Upper lobe of left lung (tissue), 6 donors: ENCODE measurements at regions not wholly inside any gene's neighbourhood (a gene's known extent, or its start where the extent isn't known, plus 50 kb on each side); places are given as distances from the start of the nearest gene placed in this dataset.
A peak's percentile ranks its signal among the peaks of the same experiment; 100 is the strongest.

Experiments
- ATAC-seq, 2 donors: fragments of 200-7000 bp; cut with Tn5 transposase; one replicate each; pipeline ENCODE4 v1.9.1; 2022; ENCODE audit warnings: mild to moderate bottlenecking in 2 of 2, moderate library complexity in 2 of 2; ENCODE audit not compliant: low FRiP score in 2 of 2
- DNase-seq, 2 donors: peaks; one replicate each; pipeline ENCODE4 v3.0.0-alpha.2; 2019 to 2020
- H3K27ac ChIP-seq, 4 donors: fragments of 200-600 bp; sonication (generic); one replicate each; pipeline ENCODE4 v1.5.1; 2016 to 2019
- H3K27me3 ChIP-seq, 4 donors: fragments of 200-600 bp; sonication (generic); one replicate each; pipeline ENCODE4 v1.5.1; 2017 to 2019
- H3K36me3 ChIP-seq, 4 donors: fragments of 200-600 bp; sonication (generic); one replicate each; pipeline ENCODE4 v1.5.1; 2016 to 2019
- H3K4me1 ChIP-seq, 4 donors: fragments of 200-600 bp; sonication (generic); one replicate each; pipeline ENCODE4 v1.5.1; 2018 to 2019
- H3K4me3 ChIP-seq, 4 donors: fragments of 200-600 bp; sonication (generic); one replicate each; pipeline ENCODE4 v1.5.1; 2017 to 2019; ENCODE audit warnings: mild to moderate bottlenecking in 2 of 4, moderate library complexity in 1 of 4
- H3K9me3 ChIP-seq, 4 donors: fragments of 200-600 bp; sonication (generic); one replicate each; pipeline ENCODE4 v1.5.1; 2018 to 2019
- CTCF ChIP-seq, 6 experiments: fragments of 450-650 bp in 4 of 6; fragments of 200-600 bp in 2 of 6; sonication (generic) in 2 of 6; IDR thresholded peaks; one replicate each; pipeline ENCODE4 v1.5.1; 2016 to 2019; ENCODE audit warnings: antibody characterized with exemption in 6 of 6
- EP300 ChIP-seq, 4 donors: sonication (generic); formaldehyde crosslinking; IDR thresholded peaks; one replicate each; pipeline ENCODE4 v1.5.1; 2017; ENCODE audit warnings: antibody characterized with exemption in 4 of 4, control low read depth in 2 of 4
- POLR2A ChIP-seq, 4 donors: fragments of 450-650 bp; IDR thresholded peaks; one replicate each; pipeline ENCODE4 v1.5.1; 2016 to 2017; ENCODE audit warnings: antibody characterized with exemption in 4 of 4, mild to moderate bottlenecking in 2 of 4
- POLR2AphosphoS5 ChIP-seq, 2 donors: sonication (generic); formaldehyde crosslinking; IDR thresholded peaks; one replicate each; pipeline ENCODE4 v1.5.1; 2017; ENCODE audit warnings: antibody characterized with exemption in 2 of 2
- WGBS, 2 donors: methylation state at CpG; one replicate each; pipeline ENCODE4 v1.1.5; 2017 to 2018; 5-methylcytosine and 5-hydroxymethylcytosine counted together
- donor health status: DM: no; HTN: no; CAD: no; lungs with moderate emphysema.
- donor health status: DM: no; HTN: yes; CAD: no; lungs with severe emphysema.

GRCh38 chr10:131571346-131571745 lies 259.8 kb upstream of the TCERG1L start:
- peak in 1 of 2 donors; percentile 13 for DNase-seq
- Histone ChIP-seq H3K27ac (no peak overlapping the region), H3K27me3 (no peaks in the 10 kb centered on the region), H3K9me3 (no peaks in the 10 kb centered on the region), H3K36me3 (no peaks in the 10 kb centered on the region), H3K4me1 (no peaks in the 10 kb centered on the region), H3K4me3 (no peak overlapping the region)
- TF ChIP-seq POLR2A (IDR thresholded peaks at IDR 0.05): no peak
- no peak for TF ChIP-seq POLR2AphosphoS5 (IDR thresholded peaks at IDR 0.05)
- no peak for TF ChIP-seq CTCF (IDR thresholded peaks at IDR 0.05)
- TF ChIP-seq EP300 (IDR thresholded peaks at IDR 0.05): no peak
- 83 to 86% methylated on average over 11 of the region's 11 CpGs for WGBS, 2 donors
- ATAC-seq: no peak

GRCh38 chr10:131571865-131572264 lies 260.3 kb upstream of the TCERG1L start:
- WGBS, 2 donors: 80 to 81% methylated on average over 8 of the region's 8 CpGs
- H3K4me3 ChIP-seq: no peak overlapping the region
- H3K9me3 ChIP-seq: no peaks in the 10 kb centered on the region
- no peaks in the 10 kb centered on the region for H3K27me3 ChIP-seq
- H3K36me3 ChIP-seq: no peaks in the 10 kb centered on the region
- no peaks in the 10 kb centered on the region for H3K4me1 ChIP-seq
- DNase-seq: peak in 1 of 2 donors; percentile 20
- no peak for ATAC-seq
- TF ChIP-seq POLR2A (IDR thresholded peaks at IDR 0.05): no peak
- no peak for TF ChIP-seq EP300 (IDR thresholded peaks at IDR 0.05)
- no peak for TF ChIP-seq CTCF (IDR thresholded peaks at IDR 0.05)
- no peak for TF ChIP-seq POLR2AphosphoS5 (IDR thresholded peaks at IDR 0.05)
- H3K27ac ChIP-seq: no peak overlapping the region

- H3K36me3 ChIP-seq: no peaks in the 10 kb centered on the region
- no peak overlapping the region for H3K4me3 ChIP-seq
- H3K4me1 ChIP-seq: no peaks in the 10 kb centered on the region
- TF ChIP-seq EP300 (IDR thresholded peaks at IDR 0.05) (no peak), POLR2A (IDR thresholded peaks at IDR 0.05) (no peak), POLR2AphosphoS5 (IDR thresholded peaks at IDR 0.05) (no peak), CTCF (IDR thresholded peaks at IDR 0.05) (no peak)
- no peaks in the 10 kb centered on the region for H3K9me3 ChIP-seq
- H3K27ac ChIP-seq: no peak overlapping the region
- ATAC-seq (no peak), DNase-seq (peak in 1 of 2 donors; percentile 14)
- no peaks in the 10 kb centered on the region for H3K27me3 ChIP-seq
- 70 to 94% methylated on average over 8 to 11 of the region's 11 CpGs for WGBS, 2 donors
Measured at GRCh38 chr10:131573256-131573655, 261.7 kb upstream of the TCERG1L start.

GRCh38 chr10:131573707-131574106 lies 262.2 kb upstream of the TCERG1L start:
- H3K27ac ChIP-seq: no peak overlapping the region
- H3K4me3 ChIP-seq: no peak overlapping the region
- ATAC-seq (no peak), DNase-seq (peak in 1 of 2 donors; percentile 7)
- 68 to 72% methylated on average over 2 of the region's 2 CpGs for WGBS, 2 donors
- H3K27me3 ChIP-seq: no peaks in the 10 kb centered on the region
- TF ChIP-seq EP300 (IDR thresholded peaks at IDR 0.05) (no peak), POLR2AphosphoS5 (IDR thresholded peaks at IDR 0.05) (no peak), CTCF (IDR thresholded peaks at IDR 0.05) (no peak), POLR2A (IDR thresholded peaks at IDR 0.05) (no peak)
- H3K36me3 ChIP-seq: no peaks in the 10 kb centered on the region
- H3K9me3 ChIP-seq: no peaks in the 10 kb centered on the region
- H3K4me1 ChIP-seq: no peaks in the 10 kb centered on the region

GRCh38 chr10:131574363-131574706 lies 262.8 kb upstream of the TCERG1L start:
- Histone ChIP-seq H3K36me3 (no peaks in the 10 kb centered on the region), H3K4me3 (no peak overlapping the region), H3K9me3 (no peaks in the 10 kb centered on the region), H3K27me3 (no peaks in the 10 kb centered on the region), H3K4me1 (no peaks in the 10 kb centered on the region), H3K27ac (no peak overlapping the region)
- ATAC-seq (no peak), DNase-seq (no peak)
- TF ChIP-seq EP300 (IDR thresholded peaks at IDR 0.05) (no peak), CTCF (IDR thresholded peaks at IDR 0.05) (no peak), POLR2A (IDR thresholded peaks at IDR 0.05) (no peak), POLR2AphosphoS5 (IDR thresholded peaks at IDR 0.05) (no peak)
- WGBS, 2 donors: 57 to 67% methylated on average over 1 to 7 of the region's 7 CpGs
